HCEC 1CT (cell line): ENCODE measurements at regions not wholly inside any gene's neighbourhood (a gene's known extent, or its start where the extent isn't known, plus 50 kb on each side); places are given as distances from the start of the nearest gene placed in this dataset.
A peak's percentile ranks its signal among the peaks of the same experiment; 100 is the strongest.
"Not testable (repeated sequence)": the region's sequence is repeated elsewhere in the genome, so short reads cannot be mapped to it uniquely, and the experiment has no call there.

Experiments
- DNase-seq: peaks from one replicate; pipeline ENCODE4 v3.0.0-alpha.2; 2017

DNA sequence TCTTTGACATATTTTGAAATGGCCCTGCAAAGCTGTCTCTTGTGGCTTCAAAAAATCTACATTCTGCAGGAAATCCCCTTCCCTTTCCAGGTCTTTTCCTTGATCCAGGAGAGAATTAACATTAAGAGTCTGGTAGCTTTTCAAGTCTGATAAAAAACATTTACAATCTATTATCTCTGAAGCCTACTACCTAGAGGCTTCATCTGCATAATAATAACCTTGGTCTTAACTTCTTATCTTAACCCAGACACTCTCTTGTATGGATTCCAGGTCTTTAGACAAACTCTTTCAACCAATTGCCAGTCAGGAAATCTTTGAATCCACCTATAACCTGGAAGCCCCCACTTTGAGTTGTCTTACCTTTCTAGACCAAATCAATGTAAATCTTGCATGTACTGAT, 179.3 kb upstream of the ZC3H15 start:
- no peak for DNase-seq

- DNase-seq = no peak
Observed at GRCh38 chr2:186307871-186308270, 178.2 kb upstream of the ZC3H15 start.

DNA sequence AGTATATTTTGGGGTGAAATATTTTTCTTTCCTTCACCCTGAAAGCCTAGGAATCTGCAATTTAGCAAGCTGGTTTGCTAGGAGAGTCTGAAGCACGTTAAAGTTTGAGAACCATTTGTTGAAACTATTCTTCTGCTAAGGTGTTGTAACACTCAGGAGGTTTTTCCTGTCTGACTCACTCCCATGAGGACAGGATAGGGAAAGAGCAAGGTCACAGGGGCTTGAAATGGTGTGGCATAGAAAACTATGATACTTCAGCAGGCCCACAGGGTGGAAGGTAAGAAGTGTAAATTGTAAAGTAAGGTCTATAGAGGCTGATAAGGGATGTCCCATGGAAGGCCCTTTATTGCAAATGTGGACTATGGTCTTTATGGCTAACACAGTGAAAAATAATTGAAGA, 177.7 kb upstream of the ZC3H15 start:
- DNase-seq = peak; percentile 43

- no peak for DNase-seq
Observed at GRCh38 chr2:186309901-186310300, 176.2 kb upstream of the ZC3H15 start.

DNA sequence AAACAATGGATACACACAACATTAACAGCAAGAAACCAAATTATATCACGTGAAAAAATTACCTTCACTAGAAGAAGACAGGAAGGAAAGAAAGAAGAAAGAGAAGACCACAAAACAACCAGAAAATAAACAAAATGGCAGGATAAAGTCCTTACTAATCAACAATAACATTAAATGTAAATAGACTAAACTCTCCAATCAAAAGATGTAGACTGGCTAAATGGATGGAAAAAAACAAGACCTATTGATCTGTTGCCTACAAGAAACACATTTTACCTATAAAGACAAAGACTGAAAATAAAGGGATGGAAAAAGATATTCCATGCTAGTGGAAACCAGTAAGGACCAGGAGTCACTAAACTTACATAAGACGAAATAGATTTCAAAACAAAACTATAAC, 167.0 kb upstream of the ZC3H15 start:
- DNase-seq = no peak

DNA sequence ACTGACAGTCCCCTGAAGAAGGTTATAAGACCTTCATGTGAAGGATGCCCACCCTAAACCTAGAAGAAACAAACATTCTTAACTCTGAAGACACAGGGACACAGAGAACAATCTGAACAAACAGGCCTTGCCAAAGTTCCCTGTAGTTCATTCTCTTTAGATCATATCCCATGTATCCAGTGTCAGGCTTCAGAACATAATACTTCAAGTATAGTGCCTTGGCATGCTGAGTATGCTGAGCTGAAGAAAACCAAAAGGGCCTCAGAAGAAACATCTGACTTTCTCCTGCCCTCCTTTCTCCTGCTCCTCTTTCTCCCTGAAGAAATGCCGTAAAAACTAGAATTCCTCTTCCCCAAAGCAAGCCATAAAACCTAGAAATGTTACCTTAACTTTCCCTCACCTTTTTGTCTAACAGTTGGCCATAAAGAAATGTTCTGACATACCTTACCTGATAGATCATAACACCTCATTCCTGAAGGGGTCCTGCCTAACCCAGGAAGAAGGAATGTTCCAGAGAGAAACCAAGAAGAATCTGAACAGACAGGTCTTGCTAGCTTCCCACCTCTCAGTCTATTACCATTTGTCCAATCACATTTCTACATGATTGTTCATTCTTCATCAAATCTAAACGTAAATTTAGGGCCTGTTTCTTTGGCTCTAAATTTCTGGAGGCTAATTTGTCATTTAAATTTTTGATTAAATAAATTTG, 160.1 kb upstream of the ZC3H15 start:
- no peak for DNase-seq

DNA sequence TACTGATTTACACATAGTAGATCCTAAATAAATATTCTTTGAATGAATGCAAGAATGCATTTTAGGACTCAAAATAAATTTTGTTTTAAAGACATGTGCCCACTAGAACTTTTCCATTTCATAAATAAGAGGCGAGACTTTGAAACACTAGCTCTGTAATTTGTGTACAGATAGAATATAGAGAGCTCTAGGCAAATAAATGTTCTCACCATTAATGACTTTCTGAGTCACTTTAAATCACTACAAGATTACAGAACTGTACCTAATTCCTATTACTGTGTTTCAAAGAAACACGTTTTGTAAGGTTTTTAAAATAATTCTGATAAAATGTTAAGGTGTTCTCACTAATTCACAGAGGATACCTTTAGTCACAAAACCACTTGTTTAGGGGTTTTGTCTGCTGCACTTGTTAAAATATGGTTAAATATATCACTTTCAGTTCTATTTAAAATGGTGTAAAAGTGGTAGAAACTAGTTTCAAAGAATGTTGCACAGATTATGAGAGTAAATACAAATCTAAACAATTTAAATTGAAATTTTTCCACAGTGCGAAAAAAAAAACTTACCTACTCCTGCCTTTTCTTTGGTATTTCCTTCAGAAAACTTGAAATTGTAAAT, 158.7 kb upstream of the ZC3H15 start:
- DNase-seq = no peak

- no peak for DNase-seq
Observed at GRCh38 chr2:186328838-186329237, 157.2 kb upstream of the ZC3H15 start.

- DNase-seq = no peak
Observed at GRCh38 chr2:186330050-186330449, 156.0 kb upstream of the ZC3H15 start.

DNA sequence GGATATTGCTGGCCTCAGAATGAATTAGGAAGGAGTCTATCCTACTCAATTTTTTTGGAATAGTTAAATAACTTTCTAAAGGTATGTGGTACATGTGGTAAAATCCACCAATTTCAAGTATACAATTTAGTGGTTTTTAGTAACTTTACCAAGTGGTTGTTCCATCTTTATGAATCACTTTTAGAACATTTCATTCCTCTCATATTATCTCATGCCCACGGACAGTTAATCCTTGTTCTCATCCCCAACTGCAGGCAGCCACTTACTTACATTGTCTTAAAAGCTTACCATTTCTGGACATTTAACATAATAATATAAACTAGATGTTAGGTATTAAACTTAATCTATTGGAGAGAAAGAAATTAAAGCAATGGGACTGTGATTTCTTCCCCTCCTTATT, 146.3 kb upstream of the ZC3H15 start:
- peak; percentile 57 for DNase-seq

GRCh38 chr2:186342029-186342428, 144.0 kb upstream of the ZC3H15 start:
- DNase-seq = no peak

GRCh38 chr2:186345745-186346144, 140.3 kb upstream of the ZC3H15 start:
- DNase-seq = no peak

DNA sequence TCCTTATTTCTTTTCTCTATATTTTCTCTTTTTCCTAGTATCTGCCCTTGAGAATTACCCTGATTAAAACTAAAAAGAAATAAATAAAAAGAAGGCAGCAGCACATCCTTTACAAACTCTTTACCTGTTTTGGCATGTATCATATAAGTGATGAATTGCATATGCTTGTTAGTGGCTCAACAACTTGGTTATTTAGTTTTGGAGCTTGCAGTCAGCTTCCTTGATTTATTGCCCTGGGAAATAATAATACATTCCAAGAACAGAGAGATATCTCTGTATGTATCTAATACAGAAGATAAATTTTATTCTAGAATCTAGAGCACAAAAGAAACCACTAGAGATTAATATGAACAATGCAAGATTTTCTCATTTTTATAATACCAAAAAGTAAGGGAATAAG, 139.8 kb upstream of the ZC3H15 start:
- no peak for DNase-seq

DNA sequence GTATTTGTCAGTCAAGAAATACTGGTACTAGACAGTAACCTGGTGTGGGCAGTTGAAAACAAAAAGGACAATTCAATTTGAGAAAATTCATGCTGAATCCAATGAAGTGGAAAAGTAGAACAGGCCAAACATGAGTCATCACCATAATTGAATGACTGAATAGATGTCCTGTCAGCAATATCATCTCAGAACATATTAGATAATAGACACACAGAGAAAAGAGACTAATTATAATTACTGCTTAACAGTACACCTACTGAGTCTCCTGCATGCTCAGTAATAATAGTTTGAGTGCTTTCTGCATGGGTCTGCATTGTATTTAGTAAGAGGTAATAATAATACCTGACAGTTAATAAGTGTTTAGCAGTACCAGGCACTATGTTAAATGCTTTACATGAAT, 138.6 kb upstream of the ZC3H15 start:
- no peak for DNase-seq

- no peak for DNase-seq
Observed at GRCh38 chr2:186348200-186348599, 137.9 kb upstream of the ZC3H15 start.

DNA sequence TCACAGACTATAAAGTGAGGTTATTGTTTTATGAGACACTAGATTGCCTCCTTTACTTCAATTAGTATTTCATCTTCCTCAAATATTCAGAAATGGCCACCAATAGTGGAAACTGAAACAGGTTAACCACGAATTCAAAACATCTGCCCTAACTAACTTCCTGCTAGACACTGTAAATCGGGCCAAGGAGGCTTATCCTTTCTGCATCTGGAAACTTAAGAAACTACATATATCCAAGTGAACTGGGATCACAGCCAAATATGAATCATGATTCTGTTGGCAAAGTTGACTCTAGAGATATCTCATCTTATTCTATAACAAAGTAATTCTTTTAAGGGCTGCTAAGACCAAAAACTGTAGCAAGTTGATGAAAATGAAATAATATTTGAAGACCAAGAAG, 136.6 kb upstream of the ZC3H15 start:
- DNase-seq = peak; percentile 92

- not testable (repeated sequence) for DNase-seq
Observed at GRCh38 chr2:186354160-186354559, 131.9 kb upstream of the ZC3H15 start.

DNA sequence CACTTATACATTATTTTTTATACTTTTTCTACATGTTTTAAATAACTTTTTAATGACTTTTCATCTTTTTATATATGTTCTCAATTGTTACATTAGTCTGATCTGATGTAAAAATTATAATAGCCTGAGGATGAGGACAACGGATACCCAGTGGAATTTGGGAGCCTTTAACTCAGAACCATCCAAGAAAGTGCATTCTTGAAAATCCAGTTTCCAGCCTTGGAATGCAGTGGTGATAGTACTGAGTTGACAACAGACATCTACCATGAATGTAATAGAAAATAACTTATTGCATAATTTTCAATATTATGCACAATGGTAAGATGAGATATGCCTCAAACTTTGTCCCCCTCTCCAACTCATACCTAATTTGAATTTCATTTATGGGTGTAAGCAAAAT, 120.7 kb upstream of the ZC3H15 start:
- no peak for DNase-seq

GRCh38 chr2:186379052-186379451, 107.0 kb upstream of the ZC3H15 start:
- DNase-seq = no peak

GRCh38 chr2:186380805-186381204, 105.3 kb upstream of the ZC3H15 start:
- no peak for DNase-seq

- DNase-seq = no peak
Observed at GRCh38 chr2:186381573-186381972, 104.5 kb upstream of the ZC3H15 start.

- no peak for DNase-seq
Observed at GRCh38 chr2:186382932-186383331, 103.1 kb upstream of the ZC3H15 start.

- no peak for DNase-seq
Observed at GRCh38 chr2:186384226-186384625, 101.8 kb upstream of the ZC3H15 start.

GRCh38 chr2:186385638-186386201, 100.3 kb upstream of the ZC3H15 start:
- DNase-seq = not testable (repeated sequence)
